ENCODE measurements at regions not wholly inside any gene's neighbourhood (a gene's known extent, or its start where the extent isn't known, plus 50 kb on each side); places are given as distances from the start of the nearest gene placed in this dataset.

DNA sequence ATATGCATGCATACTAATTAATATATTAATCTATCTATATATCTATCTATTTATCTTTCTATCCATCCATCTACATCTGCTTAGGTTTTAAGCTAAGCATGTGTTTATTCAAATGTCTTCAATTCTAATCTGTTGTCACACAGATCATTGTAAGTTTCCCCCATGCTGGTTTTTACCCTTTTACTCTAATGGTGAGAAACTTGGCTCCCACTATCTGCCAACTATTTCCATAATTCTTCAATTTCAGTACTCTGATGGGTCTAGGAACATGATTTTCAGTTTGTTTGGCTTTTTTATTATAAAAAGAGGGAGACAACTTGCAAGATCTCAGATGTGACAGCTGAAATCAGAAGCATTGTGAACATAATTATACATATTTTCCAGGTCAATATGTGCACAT lies 773.8 kb downstream of the PLOD2 start:
- DNase-seq (ENCODE audit: low read depth, low spot score), result no peak
- H3K9me3 ChIP-seq (ENCODE audit: control insufficient read depth, low read depth, low read length), result no peaks in the 10 kb centered on the region
- no peak for FAIRE-seq
- H3K9me1 ChIP-seq (ENCODE audit: control insufficient read depth, extremely low read depth, insufficient read depth, low read length), result no peaks in the 10 kb centered on the region
- no peak overlapping the region for H3K4me2 ChIP-seq (ENCODE audit: control insufficient read depth, extremely low read depth, insufficient read depth, low read depth, low read length)
- no peak overlapping the region for H3K9ac ChIP-seq (ENCODE audit: control insufficient read depth, extremely low read depth, insufficient read depth, low read length)
- H3K27me3 ChIP-seq (ENCODE audit: control insufficient read depth, extremely low read depth, insufficient read depth, low read length), result no peaks in the 10 kb centered on the region
- H3K27ac ChIP-seq (ENCODE audit: control insufficient read depth, insufficient read depth, low read length), result no peak overlapping the region
- H3K4me3 ChIP-seq (ENCODE audit: control insufficient read depth in 2 of 3, extremely low read depth in 1 of 3, insufficient read depth in 2 of 3, low read depth in 1 of 3, low read length in 3 of 3), result no peak overlapping the region
- H3K36me3 ChIP-seq (ENCODE audit: control insufficient read depth in 2 of 2, extremely low read depth in 1 of 2, insufficient read depth in 2 of 2, low read length in 2 of 2), result no peaks in the 10 kb centered on the region
- TF ChIP-seq EZH2 (IDR thresholded peaks at IDR 0.05; ENCODE audit: low read length), result no peak
- TF ChIP-seq, protein P1, sequence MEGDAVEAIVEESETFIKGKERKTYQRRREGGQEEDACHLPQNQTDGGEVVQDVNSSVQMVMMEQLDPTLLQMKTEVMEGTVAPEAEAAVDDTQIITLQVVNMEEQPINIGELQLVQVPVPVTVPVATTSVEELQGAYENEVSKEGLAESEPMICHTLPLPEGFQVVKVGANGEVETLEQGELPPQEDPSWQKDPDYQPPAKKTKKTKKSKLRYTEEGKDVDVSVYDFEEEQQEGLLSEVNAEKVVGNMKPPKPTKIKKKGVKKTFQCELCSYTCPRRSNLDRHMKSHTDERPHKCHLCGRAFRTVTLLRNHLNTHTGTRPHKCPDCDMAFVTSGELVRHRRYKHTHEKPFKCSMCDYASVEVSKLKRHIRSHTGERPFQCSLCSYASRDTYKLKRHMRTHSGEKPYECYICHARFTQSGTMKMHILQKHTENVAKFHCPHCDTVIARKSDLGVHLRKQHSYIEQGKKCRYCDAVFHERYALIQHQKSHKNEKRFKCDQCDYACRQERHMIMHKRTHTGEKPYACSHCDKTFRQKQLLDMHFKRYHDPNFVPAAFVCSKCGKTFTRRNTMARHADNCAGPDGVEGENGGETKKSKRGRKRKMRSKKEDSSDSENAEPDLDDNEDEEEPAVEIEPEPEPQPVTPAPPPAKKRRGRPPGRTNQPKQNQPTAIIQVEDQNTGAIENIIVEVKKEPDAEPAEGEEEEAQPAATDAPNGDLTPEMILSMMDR (optimal IDR thresholded peaks at IDR 0.05 in 1 of 3, IDR thresholded peaks at IDR 0.05 in 1 of 3, conservative IDR thresholded peaks at IDR 0.05 in 1 of 3; ENCODE audit: extremely low read depth in 1 of 3, insufficient read depth in 2 of 3, low read length in 3 of 3), result no peak
- no peak overlapping the region for H2AFZ ChIP-seq (ENCODE audit: control insufficient read depth, low read length)
- H4K20me1 ChIP-seq (ENCODE audit: control insufficient read depth, extremely low read depth, insufficient read depth, low read length), result no peaks in the 10 kb centered on the region
- dilution Hi-C loops (cut with MboI; ENCODE audit: extremely low pct_ligation_motif_present, low sequenced_read_pairs), result no loop called here
- no peaks in the 10 kb centered on the region for H3K79me2 ChIP-seq (ENCODE audit: control insufficient read depth, insufficient read depth, low read length)
- H3K4me1 ChIP-seq (ENCODE audit: control insufficient read depth, extremely low read depth, insufficient read depth, low read length), result no peaks in the 10 kb centered on the region

DNA sequence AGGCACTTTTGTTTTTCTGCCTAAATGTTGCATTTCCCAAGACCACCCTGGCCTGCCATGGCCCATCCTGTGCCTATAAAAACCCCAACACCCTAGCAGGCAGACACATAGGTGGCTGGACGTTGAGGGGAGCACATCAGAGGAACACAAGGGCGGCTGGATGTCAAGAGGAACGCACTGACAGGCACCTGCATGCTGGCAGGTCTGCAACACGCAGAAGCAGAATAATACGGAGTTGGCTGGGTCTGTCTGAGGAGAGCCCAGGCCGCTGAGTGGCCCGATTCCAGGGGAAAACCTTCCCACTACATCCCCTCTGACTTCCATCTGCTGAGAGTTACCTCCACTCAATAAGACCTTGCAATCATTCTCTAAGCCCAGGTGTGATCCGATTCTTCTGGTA lies 765.6 kb downstream of the PLOD2 start:
- Histone ChIP-seq H3K79me2 (ENCODE audit: control insufficient read depth, insufficient read depth, low read length) (no peaks in the 10 kb centered on the region), H4K20me1 (ENCODE audit: control insufficient read depth, extremely low read depth, insufficient read depth, low read length) (no peaks in the 10 kb centered on the region), H3K4me1 (ENCODE audit: control insufficient read depth, extremely low read depth, insufficient read depth, low read length) (no peaks in the 10 kb centered on the region), H3K27me3 (ENCODE audit: control insufficient read depth, extremely low read depth, insufficient read depth, low read length) (no peaks in the 10 kb centered on the region), H3K4me2 (ENCODE audit: control insufficient read depth, extremely low read depth, insufficient read depth, low read depth, low read length) (no peak overlapping the region), H3K9ac (ENCODE audit: control insufficient read depth, extremely low read depth, insufficient read depth, low read length) (no peak overlapping the region), H3K36me3 (ENCODE audit: control insufficient read depth in 2 of 2, extremely low read depth in 1 of 2, insufficient read depth in 2 of 2, low read length in 2 of 2) (no peaks in the 10 kb centered on the region), H3K27ac (ENCODE audit: control insufficient read depth, insufficient read depth, low read length) (no peak overlapping the region), H3K9me3 (ENCODE audit: control insufficient read depth, low read depth, low read length) (no peaks in the 10 kb centered on the region), H2AFZ (ENCODE audit: control insufficient read depth, low read length) (no peak overlapping the region), H3K4me3 (ENCODE audit: control insufficient read depth in 2 of 3, extremely low read depth in 1 of 3, insufficient read depth in 2 of 3, low read depth in 1 of 3, low read length in 3 of 3) (no peak overlapping the region), H3K9me1 (ENCODE audit: control insufficient read depth, extremely low read depth, insufficient read depth, low read length) (no peaks in the 10 kb centered on the region)
- TF ChIP-seq EZH2 (IDR thresholded peaks at IDR 0.05; ENCODE audit: low read length), result no peak
- TF ChIP-seq, protein P1 (optimal IDR thresholded peaks at IDR 0.05 in 1 of 3, IDR thresholded peaks at IDR 0.05 in 1 of 3, conservative IDR thresholded peaks at IDR 0.05 in 1 of 3; ENCODE audit: extremely low read depth in 1 of 3, insufficient read depth in 2 of 3, low read length in 3 of 3), result no peak
- DNase-seq (ENCODE audit: low read depth, low spot score) (no peak), FAIRE-seq (no peak)
- dilution Hi-C loops (cut with MboI; ENCODE audit: extremely low pct_ligation_motif_present, low sequenced_read_pairs), result no loop called here
